Astrocyte of the cerebellum (primary cell): ENCODE measurements at regions not wholly inside any gene's neighbourhood (a gene's known extent, or its start where the extent isn't known, plus 50 kb on each side); places are given as distances from the start of the nearest gene placed in this dataset.
"Not testable (repeated sequence)": the region's sequence is repeated elsewhere in the genome, so short reads cannot be mapped to it uniquely, and the experiment has no call there.

Experiments
- DNase-seq: peaks from one replicate; pipeline ENCODE4 v3.0.0-alpha.2; 2011; ENCODE audit warnings: low read depth
- H3K4me3 ChIP-seq: 2 replicates; pipeline ENCODE4 v1.5.1; 2011; ENCODE audit warnings: mild to moderate bottlenecking, low read depth, low read length, moderate library complexity
- in situ Hi-C: cut with HindIII; loops from 2 replicates; pipeline ENCODE4 v1.10.0; 2017; ENCODE audit warnings: low sequenced_read_pairs
- TF ChIP-seq, protein P1 (sequence below): IDR thresholded peaks from 2 replicates; pipeline ENCODE4 v1.5.1; 2012; ENCODE audit warnings: low read length, low read depth, moderate library complexity, mild to moderate bottlenecking; ENCODE audit errors: missing control alignments

DNA sequence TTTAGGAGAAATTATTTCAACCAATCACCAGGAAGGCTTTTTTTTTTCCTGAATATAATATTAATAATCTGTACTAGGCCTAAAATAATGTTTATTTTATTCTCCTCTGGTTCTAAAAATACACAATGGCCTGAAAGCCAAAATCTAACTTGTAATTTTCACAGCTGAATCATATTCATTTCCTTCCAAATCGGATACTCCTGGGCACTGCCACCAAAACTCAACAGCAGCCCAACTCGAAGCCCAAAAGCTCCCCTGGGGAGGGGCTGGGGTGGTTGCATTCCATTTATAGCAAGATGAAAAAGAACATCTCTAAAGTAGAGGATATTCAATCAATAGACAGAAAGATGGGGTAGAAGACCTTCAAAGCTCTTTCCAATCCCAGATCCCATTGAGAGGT lies 100.5 kb upstream of the SETBP1 start:
- TF ChIP-seq, protein P1, sequence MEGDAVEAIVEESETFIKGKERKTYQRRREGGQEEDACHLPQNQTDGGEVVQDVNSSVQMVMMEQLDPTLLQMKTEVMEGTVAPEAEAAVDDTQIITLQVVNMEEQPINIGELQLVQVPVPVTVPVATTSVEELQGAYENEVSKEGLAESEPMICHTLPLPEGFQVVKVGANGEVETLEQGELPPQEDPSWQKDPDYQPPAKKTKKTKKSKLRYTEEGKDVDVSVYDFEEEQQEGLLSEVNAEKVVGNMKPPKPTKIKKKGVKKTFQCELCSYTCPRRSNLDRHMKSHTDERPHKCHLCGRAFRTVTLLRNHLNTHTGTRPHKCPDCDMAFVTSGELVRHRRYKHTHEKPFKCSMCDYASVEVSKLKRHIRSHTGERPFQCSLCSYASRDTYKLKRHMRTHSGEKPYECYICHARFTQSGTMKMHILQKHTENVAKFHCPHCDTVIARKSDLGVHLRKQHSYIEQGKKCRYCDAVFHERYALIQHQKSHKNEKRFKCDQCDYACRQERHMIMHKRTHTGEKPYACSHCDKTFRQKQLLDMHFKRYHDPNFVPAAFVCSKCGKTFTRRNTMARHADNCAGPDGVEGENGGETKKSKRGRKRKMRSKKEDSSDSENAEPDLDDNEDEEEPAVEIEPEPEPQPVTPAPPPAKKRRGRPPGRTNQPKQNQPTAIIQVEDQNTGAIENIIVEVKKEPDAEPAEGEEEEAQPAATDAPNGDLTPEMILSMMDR: no peak
- in situ Hi-C loops: no loop called here
- H3K4me3 ChIP-seq: no peak overlapping the region
- no peak for DNase-seq

DNA sequence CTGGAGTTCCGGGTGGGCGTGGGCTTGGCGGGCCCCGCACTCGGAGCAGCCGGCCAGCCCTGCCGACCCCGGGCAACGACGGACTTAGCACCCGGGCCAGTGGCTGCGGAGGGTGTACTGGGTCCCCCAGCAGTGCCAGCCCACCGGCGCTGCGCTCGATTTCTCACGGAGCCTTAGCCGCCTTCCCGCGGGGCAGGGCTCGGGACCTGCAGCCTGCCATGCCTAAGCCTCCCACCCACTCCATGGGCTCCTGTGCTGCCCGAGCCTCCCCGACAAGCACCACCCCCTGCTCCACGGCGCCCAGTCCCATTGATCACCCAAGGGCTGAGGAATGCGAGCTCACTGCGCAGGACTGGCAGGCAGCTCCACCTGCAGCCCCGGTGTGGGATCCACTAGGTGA lies 99.9 kb upstream of the SETBP1 start:
- H3K4me3 ChIP-seq, DNase-seq, in situ Hi-C loops: not testable (repeated sequence)

DNA sequence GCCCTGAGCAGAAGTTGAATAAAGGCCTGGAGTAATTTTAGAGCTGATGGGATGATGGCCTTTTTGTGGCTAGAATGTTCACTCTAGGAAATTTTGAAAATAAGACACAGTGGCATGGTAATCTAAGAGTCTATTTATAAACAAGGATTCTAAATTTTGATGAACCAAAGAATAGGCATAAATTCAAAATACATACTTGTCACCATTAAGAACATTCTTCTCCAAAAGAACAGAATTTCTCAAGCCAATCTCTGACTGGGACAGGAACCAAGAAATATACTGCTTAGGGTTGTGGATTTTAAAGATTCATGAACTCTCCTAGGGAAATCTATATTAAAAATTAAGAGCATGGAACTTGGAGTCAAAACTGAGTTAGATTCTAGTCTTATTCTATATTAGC lies 98.2 kb upstream of the SETBP1 start:
- TF ChIP-seq, protein P1: no peak
- in situ Hi-C loops: no loop called here
- no peak overlapping the region for H3K4me3 ChIP-seq
- DNase-seq: no peak

DNA sequence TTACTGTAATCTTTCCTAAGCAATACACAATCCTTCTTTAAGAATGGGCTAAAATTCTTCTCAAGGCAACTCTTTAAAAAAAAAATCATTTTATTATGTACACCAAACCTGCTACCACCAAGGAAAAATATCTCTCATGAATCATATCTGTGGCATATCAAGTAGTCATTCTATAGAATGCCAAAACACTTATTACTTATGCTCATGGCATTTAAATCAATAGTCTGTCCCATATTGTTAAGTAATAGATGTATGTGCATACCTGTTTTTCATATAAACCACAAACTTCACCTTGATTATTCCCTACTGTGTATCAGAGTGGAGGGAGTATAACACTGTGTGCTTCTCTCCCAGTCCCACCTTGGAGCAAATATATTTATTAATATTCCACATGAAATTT lies 95.8 kb upstream of the SETBP1 start:
- in situ Hi-C loops: no loop called here
- no peak overlapping the region for H3K4me3 ChIP-seq
- DNase-seq: no peak
- TF ChIP-seq, protein P1: no peak

DNA sequence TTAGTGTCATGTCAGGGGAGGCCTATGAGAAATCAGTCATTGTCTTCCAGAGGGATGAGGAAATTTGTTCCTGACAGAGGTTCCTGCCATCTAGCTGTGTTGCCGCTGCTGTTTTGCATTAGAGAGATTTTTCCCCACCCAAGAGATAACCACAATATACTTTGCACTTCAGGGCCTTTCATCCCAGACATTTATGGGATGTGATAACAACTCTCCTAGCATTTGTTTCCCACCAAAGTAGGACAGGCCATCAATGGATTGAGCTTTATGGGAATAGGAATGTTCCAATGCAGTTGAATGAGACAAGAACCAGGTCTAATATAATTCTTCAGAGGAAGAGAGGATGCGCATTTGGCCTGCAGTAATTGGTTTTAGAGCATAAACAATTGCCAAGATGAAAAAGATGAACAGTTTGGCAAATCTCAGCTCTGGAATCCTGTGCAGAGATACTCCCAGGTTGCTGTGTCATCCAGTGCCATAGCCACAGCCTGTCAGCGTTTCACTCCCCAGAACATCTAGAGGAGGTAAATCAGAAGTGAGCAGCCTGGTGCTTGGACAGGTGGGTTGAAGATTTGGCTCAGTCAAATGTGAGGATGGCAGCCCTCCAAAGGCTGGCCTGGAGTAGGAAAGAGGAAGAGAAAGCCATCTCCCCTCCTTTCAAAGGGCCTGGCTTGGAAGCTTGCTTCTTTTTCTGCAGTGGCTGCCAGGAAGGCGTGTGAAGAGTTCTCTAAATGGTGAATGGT lies 93.7 kb upstream of the SETBP1 start:
- in situ Hi-C loops: no loop called here

DNA sequence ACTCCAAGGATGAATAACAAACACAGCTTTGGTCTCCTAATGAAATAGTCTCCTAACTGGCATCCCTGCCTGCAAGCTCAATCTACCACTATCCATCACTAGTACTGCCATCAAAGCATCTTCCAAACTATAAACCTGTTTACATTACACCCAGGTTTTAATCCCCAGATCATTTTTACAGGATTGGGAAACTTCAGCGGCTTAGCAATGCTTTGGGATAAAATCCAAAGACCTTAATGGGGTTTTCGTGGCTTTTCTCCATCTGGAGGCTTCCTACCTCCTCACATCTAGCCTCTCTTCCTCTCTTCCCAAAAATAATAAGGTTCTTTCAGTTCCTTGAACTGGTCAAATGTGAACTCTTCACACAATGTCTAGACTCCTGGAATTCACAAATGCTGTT lies 92.2 kb upstream of the SETBP1 start:
- in situ Hi-C loops: no loop called here
- no peak overlapping the region for H3K4me3 ChIP-seq
- TF ChIP-seq, protein P1: no peak
- no peak for DNase-seq

More for the DNA sequence above, 93.7 kb upstream of the SETBP1 start:
- no peak overlapping the region for H3K4me3 ChIP-seq
- DNase-seq: no peak
- TF ChIP-seq, protein P1: no peak

DNA sequence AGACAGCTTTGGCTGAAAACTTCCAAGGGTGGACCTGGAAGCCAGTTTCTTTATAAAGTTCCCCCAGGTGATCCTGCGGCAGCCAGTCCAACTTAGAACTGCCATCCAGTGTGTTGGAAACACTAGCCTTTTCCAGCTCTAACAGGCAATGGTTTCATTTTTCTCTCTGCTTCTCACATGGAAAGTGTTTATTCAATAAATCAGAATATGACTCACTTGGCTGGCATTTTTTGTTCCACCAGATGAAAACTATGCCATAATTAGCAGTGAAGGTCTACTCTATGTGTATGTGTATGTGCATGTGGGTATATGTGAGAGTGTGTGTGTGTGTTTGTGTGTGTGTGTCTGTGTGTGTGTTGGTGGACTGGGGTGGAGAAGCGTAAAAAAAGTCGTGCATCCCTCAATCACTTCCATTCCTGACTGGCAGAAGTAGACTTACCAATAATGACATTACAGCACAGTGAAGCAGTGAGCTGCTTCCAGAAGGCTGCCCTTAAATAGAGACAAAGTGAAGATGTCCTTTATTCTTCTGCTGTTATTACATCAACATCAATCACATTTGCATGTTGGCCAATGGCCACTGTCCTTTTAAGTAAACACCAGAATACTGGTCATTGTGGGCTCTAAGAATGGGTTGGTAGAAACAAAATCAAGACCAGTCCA lies 90.9 kb upstream of the SETBP1 start:
- peak; percentile 62 for DNase-seq
- in situ Hi-C loops: no loop called here
- TF ChIP-seq, protein P1: no peak

More for the DNA sequence above, 90.9 kb upstream of the SETBP1 start:
- H3K4me3 ChIP-seq: no peak overlapping the region
